A673 (cell line): ENCODE measurements at regions not wholly inside any gene's neighbourhood (a gene's known extent, or its start where the extent isn't known, plus 50 kb on each side); places are given as distances from the start of the nearest gene placed in this dataset.

Experiments
- BruUV-seq: library from RNA; stranded (reverse); fragments of 400-500 nt; replicated peaks from 2 replicates; lab custom pipeline; 2021; lab: Mats Ljungman, UMichigan
- CTCF ChIA-PET: fragments of 300-600 bp; sonication (Branson Sonifier 250); formaldehyde crosslinking; loops from one replicate; lab custom pipeline; 2022; ENCODE audit warnings: antibody characterized with exemption; lab: Charles Lee
- POLR2A ChIA-PET: fragments of 300-600 bp; sonication (Branson Sonifier 250); formaldehyde crosslinking; loops from one replicate; lab custom pipeline; 2022; ENCODE audit warnings: antibody characterized with exemption; ENCODE audit not compliant: low non-redundant PET; lab: Charles Lee
- DNase-seq: peaks from one replicate; pipeline ENCODE4 v3.0.0-alpha.2; 2015; ENCODE audit warnings: low spot score
- H3K27ac ChIP-seq: fragments of 200-600 bp; sonication (generic); 2 replicates; pipeline ENCODE4 v1.5.1; 2016; ENCODE audit warnings: mixed run types, low read depth, mild to moderate bottlenecking, mixed read lengths, antibody characterized with exemption, low read length; ENCODE audit not compliant: poor library complexity, severe bottlenecking
- H3K27me3 ChIP-seq: fragments of 200-600 bp; sonication (generic); replicated peaks from 2 replicates; pipeline ENCODE4 v1.6.1; 2017; ENCODE audit warnings: mixed run types, low read depth, mild to moderate bottlenecking, mixed read lengths, antibody characterized with exemption, low read length; ENCODE audit not compliant: insufficient read depth, poor library complexity
- H3K36me3 ChIP-seq: fragments of 200-600 bp; sonication (generic); 2 replicates; pipeline ENCODE4 v1.6.1; 2016; ENCODE audit warnings: mixed run types, mild to moderate bottlenecking, mixed read lengths, antibody characterized with exemption, low read length; ENCODE audit not compliant: insufficient read depth, poor library complexity, severe bottlenecking
- H3K4me1 ChIP-seq: fragments of 200-600 bp; sonication (generic); 2 replicates; pipeline ENCODE4 v1.6.1; 2017; ENCODE audit warnings: mixed run types, mild to moderate bottlenecking, mixed read lengths, antibody characterized with exemption, low read length; ENCODE audit not compliant: insufficient read depth, poor library complexity, severe bottlenecking
- H3K4me3 ChIP-seq: fragments of 200-600 bp; sonication (generic); 2 replicates; pipeline ENCODE4 v1.5.1; 2016; ENCODE audit warnings: low read depth, mixed run types, mild to moderate bottlenecking, mixed read lengths, low read length; ENCODE audit not compliant: poor library complexity, severe bottlenecking
- H3K9me3 ChIP-seq: fragments of 200-600 bp; sonication (generic); 2 replicates; pipeline ENCODE4 v1.6.1; 2016; ENCODE audit warnings: mixed run types, low read depth, mild to moderate bottlenecking, mixed read lengths, antibody characterized with exemption, low read length; ENCODE audit not compliant: poor library complexity, severe bottlenecking
- CTCF ChIP-seq: fragments of 300-800, 200-600 bp; sonication (generic); conservative IDR thresholded peaks from 2 replicates; pipeline ENCODE4 v1.5.1; 2017; ENCODE audit warnings: low read depth, mild to moderate bottlenecking, antibody characterized with exemption, low read length, moderate library complexity, mixed read lengths
- EZH2 ChIP-seq: fragments of 200-600 bp; sonication (generic); IDR thresholded peaks from 2 replicates; pipeline ENCODE4 v1.6.1; 2017; ENCODE audit warnings: borderline replicate concordance, low read depth, mild to moderate bottlenecking, mixed read lengths, antibody characterized with exemption, low read length; ENCODE audit not compliant: poor library complexity, severe bottlenecking
- intact Hi-C: fragments of 100-400 bp; cut with micrococcal nuclease; formaldehyde crosslinking; loops from one replicate; pipeline ENCODE4 v1.10.0; 2022; ENCODE audit not compliant: unreplicated experiment

- POLR2A ChIA-PET, result no interaction called here
- Histone ChIP-seq H3K36me3 (no peaks in the 10 kb centered on the region), H3K4me3 (no peak overlapping the region), H3K9me3 (no peaks in the 10 kb centered on the region), H3K27ac (no peak overlapping the region), H3K27me3 (no peaks in the 10 kb centered on the region), H3K4me1 (no peaks in the 10 kb centered on the region)
- intact Hi-C loops, result no loop called here
- DNase-seq, result no peak
- TF ChIP-seq EZH2 (no peak), CTCF (no peak)
- no TSS peak for BruUV-seq
- CTCF ChIA-PET, result no interaction called here
Measured at GRCh38 chr9:28050941-28051340, 477.7 kb upstream of the C9orf72 start.

GRCh38 chr9:28051559-28052503, 478.6 kb upstream of the C9orf72 start:
- Histone ChIP-seq H3K9me3 (no peaks in the 10 kb centered on the region), H3K27ac (no peak overlapping the region), H3K4me1 (no peaks in the 10 kb centered on the region), H3K27me3 (no peaks in the 10 kb centered on the region), H3K36me3 (no peaks in the 10 kb centered on the region), H3K4me3 (no peak overlapping the region)
- TF ChIP-seq CTCF (no peak), EZH2 (no peak)
- no TSS peak for BruUV-seq
- intact Hi-C loops, result no loop called here
- peak; percentile 7 for DNase-seq
- CTCF ChIA-PET, result no interaction called here
- POLR2A ChIA-PET, result no interaction called here

GRCh38 chr9:28053096-28053777, 480.0 kb upstream of the C9orf72 start:
- H3K9me3 ChIP-seq, result peaks cover 5% of the 10 kb centered on the region
- H3K4me1 ChIP-seq, result no peaks in the 10 kb centered on the region
- no TSS peak for BruUV-seq
- no peak overlapping the region for H3K4me3 ChIP-seq
- no peaks in the 10 kb centered on the region for H3K36me3 ChIP-seq
- ChIA-PET POLR2A (interaction anchor here (0.7 kb wide), 1 partner anchor 146 kb away, joined by 4 read pairs; no protein-coding TSS in a partner anchor), CTCF (no interaction called here)
- DNase-seq, result no peak
- H3K27ac ChIP-seq, result no peak overlapping the region
- intact Hi-C loops, result no loop called here
- TF ChIP-seq EZH2 (no peak), CTCF (no peak)
- H3K27me3 ChIP-seq, result no peaks in the 10 kb centered on the region
